Endothelial cell of umbilical vein (primary cell): ENCODE measurements at regions not wholly inside any gene's neighbourhood (a gene's known extent, or its start where the extent isn't known, plus 50 kb on each side); places are given as distances from the start of the nearest gene placed in this dataset.

Experiments used
- BruUV-seq: library from RNA; stranded (reverse); fragments of 400-500 nt; replicated peaks from 2 replicates; lab custom pipeline; 2021; lab: Mats Ljungman, UMichigan
- CTCF ChIA-PET: fragments of 300-600, 350-600 bp; sonication (Branson Sonifier 250); formaldehyde crosslinking; loops from one replicate; lab custom pipeline; 2021; ENCODE audit warnings: antibody characterized with exemption, inconsistent platforms; lab: Charles Lee
- POLR2A ChIA-PET: fragments of 300-600, 350-600 bp; sonication (Branson Sonifier 250); formaldehyde crosslinking; loops from one replicate; lab custom pipeline; 2021; ENCODE audit warnings: antibody characterized with exemption, inconsistent platforms; lab: Charles Lee
- DNase-seq: peaks from one replicate; pipeline ENCODE4 v3.0.0-alpha.2; 2011; ENCODE audit warnings: low read depth, low spot score
- FAIRE-seq: peaks from 2 replicates; lab custom pipeline; 2011; peaks lifted over from hg19 to GRCh38; lab: Jason Lieb, UNC
- H2AFZ ChIP-seq: 2 replicates; pipeline ENCODE4 v1.6.0; 2012; ENCODE audit warnings: low read depth, low read length, control low read depth, inconsistent platforms
- H3K27ac ChIP-seq: 2 replicates; pipeline ENCODE4 v1.5.1; 2011; ENCODE audit warnings: low read depth, mild to moderate bottlenecking, control low read depth, low read length, moderate library complexity; ENCODE audit not compliant: insufficient read depth
- H3K27me3 ChIP-seq, 2 experiments: 2 replicates each; pipeline versions ENCODE4 v1.6.0 to v1.6.1; 2011; ENCODE audit warnings: low read length in 2 of 2, mixed read lengths in 1 of 2; ENCODE audit not compliant: control insufficient read depth in 2 of 2, insufficient read depth in 2 of 2
- H3K36me3 ChIP-seq, 2 experiments: 2 replicates in 1 of 2; 3 replicates in 1 of 2; pipeline ENCODE4 v1.5.1; 2011; ENCODE audit warnings: low read length in 2 of 2, mild to moderate bottlenecking in 1 of 2, moderate library complexity in 1 of 2; ENCODE audit not compliant: control insufficient read depth in 2 of 2, insufficient read depth in 2 of 2; ENCODE audit errors: extremely low read depth in 1 of 2
- H3K4me1 ChIP-seq: 3 replicates; pipeline ENCODE4 v1.5.1; 2011; ENCODE audit warnings: mild to moderate bottlenecking, low read length; ENCODE audit not compliant: control insufficient read depth, insufficient read depth; ENCODE audit errors: extremely low read depth
- H3K4me2 ChIP-seq: 2 replicates; pipeline ENCODE4 v1.6.1; 2011; ENCODE audit warnings: low read length, control low read depth, mixed read lengths; ENCODE audit not compliant: insufficient read depth
- H3K4me3 ChIP-seq, 3 experiments: fragments of 200-600 bp in 1 of 3; sonication (generic), shearing (Covaris generic) in 1 of 3; replicated peaks in 1 of 3; 2 replicates each; pipeline ENCODE4 v1.5.1; 2011 to 2016; ENCODE audit warnings: control low read depth in 3 of 3, low read length in 3 of 3, mild to moderate bottlenecking in 2 of 3, inconsistent platforms in 1 of 3, low read depth in 1 of 3, moderate library complexity in 1 of 3; ENCODE audit not compliant: insufficient read depth in 1 of 3
- H3K79me2 ChIP-seq: 2 replicates; pipeline ENCODE4 v1.6.0; 2012; ENCODE audit warnings: low read length, inconsistent platforms; ENCODE audit not compliant: control insufficient read depth, insufficient read depth
- H3K9ac ChIP-seq: replicated peaks from 2 replicates; pipeline ENCODE3; 2011; ENCODE audit warnings: low read length, control low read depth; ENCODE audit not compliant: insufficient read depth; ENCODE audit errors: extremely low read depth
- H3K9me1 ChIP-seq: replicated peaks from 3 replicates; pipeline ENCODE4 v1.6.0; 2011; ENCODE audit warnings: mild to moderate bottlenecking, low read length; ENCODE audit not compliant: control insufficient read depth, insufficient read depth; ENCODE audit errors: extremely low read depth
- H3K9me3 ChIP-seq: replicated peaks from 2 replicates; pipeline ENCODE4 v1.5.1; 2012; ENCODE audit warnings: low read length, inconsistent platforms; ENCODE audit not compliant: control insufficient read depth, insufficient read depth
- H4K20me1 ChIP-seq: replicated peaks from 2 replicates; pipeline ENCODE3; 2011; ENCODE audit warnings: mild to moderate bottlenecking, low read length; ENCODE audit not compliant: control insufficient read depth, insufficient read depth; ENCODE audit errors: extremely low read depth
- EZH2 ChIP-seq: IDR thresholded peaks from 2 replicates; pipeline ENCODE4 v1.6.1; 2012; ENCODE audit warnings: borderline replicate concordance, low read depth, mild to moderate bottlenecking, moderate library complexity, low read length, inconsistent platforms; ENCODE audit not compliant: severe bottlenecking
- FOS ChIP-seq: IDR thresholded peaks from 2 replicates; pipeline ENCODE4 v1.6.1; 2011; ENCODE audit warnings: mild to moderate bottlenecking, low read length, moderate library complexity, borderline replicate concordance; ENCODE audit not compliant: insufficient read depth
- GATA2 ChIP-seq: IDR thresholded peaks from 2 replicates; pipeline ENCODE4 v1.7.0; 2011; ENCODE audit warnings: low read depth, mild to moderate bottlenecking, moderate library complexity, mixed read lengths, low read length; ENCODE audit not compliant: insufficient read length, insufficient read depth
- JUN ChIP-seq: IDR thresholded peaks from 2 replicates; pipeline ENCODE4 v1.6.1; 2011; ENCODE audit warnings: borderline replicate concordance, low read depth; ENCODE audit not compliant: insufficient read length, insufficient read depth
- MAX ChIP-seq: IDR thresholded peaks from 2 replicates; pipeline ENCODE4 v1.6.1; 2011; ENCODE audit not compliant: insufficient read depth, insufficient read length
- MYC ChIP-seq: IDR thresholded peaks from one replicate; pipeline ENCODE4 v1.6.1; 2011; ENCODE audit warnings: mild to moderate bottlenecking, low read depth, low read length
- POLR2A ChIP-seq: IDR thresholded peaks from 2 replicates; pipeline ENCODE4 v1.6.1; 2012; ENCODE audit warnings: low read depth, mild to moderate bottlenecking, control low read depth, low read length
- POLR2AphosphoS5 ChIP-seq: IDR thresholded peaks from 2 replicates; pipeline ENCODE4 v1.6.1; 2012; ENCODE audit warnings: low read depth, mild to moderate bottlenecking, control low read depth, low read length, moderate library complexity; ENCODE audit not compliant: insufficient read depth
- dilution Hi-C: fragments of 300-500 bp; cut with MboI; formaldehyde crosslinking; loops from one replicate; pipeline ENCODE4 v1.15.0; 2019; ENCODE audit warnings: low sequenced_read_pairs; ENCODE audit not compliant: extremely low pct_ligation_motif_present
- intact Hi-C: fragments of 100-400 bp; cut with micrococcal nuclease; formaldehyde crosslinking; loops from one replicate; pipeline ENCODE4 v1.10.0; 2022
- TF ChIP-seq, protein P1 (sequence below), 2 donors: IDR thresholded peaks; 1 replicate in 1 of 2; 2 replicates in 1 of 2; pipeline ENCODE4 v1.5.1; 2011; ENCODE audit warnings: low read length in 2 of 2, mild to moderate bottlenecking in 2 of 2, moderate library complexity in 2 of 2, control low read depth in 1 of 2, inconsistent platforms in 1 of 2, low read depth in 1 of 2; ENCODE audit not compliant: insufficient read depth in 1 of 2; ENCODE audit errors: extremely low read depth in 1 of 2

DNA sequence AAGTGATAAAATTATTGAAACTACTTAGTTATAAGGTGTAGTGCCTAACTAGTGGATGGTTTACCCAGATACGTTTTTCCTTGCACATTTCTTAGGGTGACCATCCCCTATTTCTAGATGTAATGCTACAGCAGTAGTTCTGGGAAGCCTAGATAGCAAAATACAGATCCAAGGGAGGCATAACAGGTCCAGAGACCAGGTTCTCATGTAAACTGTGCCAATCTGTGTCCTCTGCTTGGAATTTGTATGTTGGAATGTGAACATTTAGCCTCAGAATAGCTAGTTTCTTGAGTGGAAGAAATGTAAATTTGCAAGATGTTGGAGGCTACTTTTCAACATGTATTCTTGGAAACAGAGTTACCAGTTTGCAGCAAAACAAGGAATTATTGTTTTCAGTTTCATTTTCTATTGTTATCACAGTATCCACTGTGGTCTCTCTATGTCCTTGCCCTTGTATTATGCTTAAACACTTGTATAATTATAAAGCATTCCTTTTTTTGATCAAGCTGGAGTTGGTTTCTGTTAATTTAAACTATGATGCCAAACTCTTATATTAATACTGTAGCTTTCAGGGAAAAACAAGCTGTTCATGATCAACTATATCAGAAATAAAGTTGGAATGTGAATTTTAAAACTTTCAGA, 102.0 kb upstream of the BRINP3 start:
- H3K27ac ChIP-seq = no peak overlapping the region
- CTCF ChIA-PET = interaction anchor here (0.6 to 1.2 kb wide), 2 partner anchors 8 to 13 kb away, joined by 3 to 4 read pairs; no protein-coding TSS in a partner anchor
- no peak for TF ChIP-seq GATA2
- TF ChIP-seq POLR2AphosphoS5 = no peak
- TF ChIP-seq JUN = no peak
- TF ChIP-seq MYC = no peak
- TF ChIP-seq FOS = no peak
- no peak for TF ChIP-seq EZH2
- no peak for TF ChIP-seq POLR2A
- TF ChIP-seq, protein P1, sequence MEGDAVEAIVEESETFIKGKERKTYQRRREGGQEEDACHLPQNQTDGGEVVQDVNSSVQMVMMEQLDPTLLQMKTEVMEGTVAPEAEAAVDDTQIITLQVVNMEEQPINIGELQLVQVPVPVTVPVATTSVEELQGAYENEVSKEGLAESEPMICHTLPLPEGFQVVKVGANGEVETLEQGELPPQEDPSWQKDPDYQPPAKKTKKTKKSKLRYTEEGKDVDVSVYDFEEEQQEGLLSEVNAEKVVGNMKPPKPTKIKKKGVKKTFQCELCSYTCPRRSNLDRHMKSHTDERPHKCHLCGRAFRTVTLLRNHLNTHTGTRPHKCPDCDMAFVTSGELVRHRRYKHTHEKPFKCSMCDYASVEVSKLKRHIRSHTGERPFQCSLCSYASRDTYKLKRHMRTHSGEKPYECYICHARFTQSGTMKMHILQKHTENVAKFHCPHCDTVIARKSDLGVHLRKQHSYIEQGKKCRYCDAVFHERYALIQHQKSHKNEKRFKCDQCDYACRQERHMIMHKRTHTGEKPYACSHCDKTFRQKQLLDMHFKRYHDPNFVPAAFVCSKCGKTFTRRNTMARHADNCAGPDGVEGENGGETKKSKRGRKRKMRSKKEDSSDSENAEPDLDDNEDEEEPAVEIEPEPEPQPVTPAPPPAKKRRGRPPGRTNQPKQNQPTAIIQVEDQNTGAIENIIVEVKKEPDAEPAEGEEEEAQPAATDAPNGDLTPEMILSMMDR (IDR thresholded peaks at IDR 0.05; ENCODE audit: extremely low read depth in 1 of 2, insufficient read depth in 1 of 2, low read depth in 1 of 2, low read length in 2 of 2) = no peak
- TF ChIP-seq MAX = no peak
- H3K4me2 ChIP-seq = no peak overlapping the region
- no peaks in the 10 kb centered on the region for H3K79me2 ChIP-seq
- intact Hi-C loops = no loop called here
- peak overlapping the region; percentile 51 for H2AFZ ChIP-seq
- H3K9me3 ChIP-seq = no peaks in the 10 kb centered on the region
- POLR2A ChIA-PET = no interaction called here
- H3K9me1 ChIP-seq = no peaks in the 10 kb centered on the region
- no TSS peak for BruUV-seq
- H3K9ac ChIP-seq = no peak overlapping the region
- no peak overlapping the region for H3K4me3 ChIP-seq
- no peaks in the 10 kb centered on the region for H4K20me1 ChIP-seq
- dilution Hi-C loops = no loop called here
- DNase-seq = peak; percentile 10
- no peaks in the 10 kb centered on the region for H3K36me3 ChIP-seq
- FAIRE-seq = no peak
- no peaks in the 10 kb centered on the region for H3K4me1 ChIP-seq
- no peaks in the 10 kb centered on the region for H3K27me3 ChIP-seq
